ENCODE measurements at regions not wholly inside any gene's neighbourhood (a gene's known extent, or its start where the extent isn't known, plus 50 kb on each side); places are given as distances from the start of the nearest gene placed in this dataset.

DNA sequence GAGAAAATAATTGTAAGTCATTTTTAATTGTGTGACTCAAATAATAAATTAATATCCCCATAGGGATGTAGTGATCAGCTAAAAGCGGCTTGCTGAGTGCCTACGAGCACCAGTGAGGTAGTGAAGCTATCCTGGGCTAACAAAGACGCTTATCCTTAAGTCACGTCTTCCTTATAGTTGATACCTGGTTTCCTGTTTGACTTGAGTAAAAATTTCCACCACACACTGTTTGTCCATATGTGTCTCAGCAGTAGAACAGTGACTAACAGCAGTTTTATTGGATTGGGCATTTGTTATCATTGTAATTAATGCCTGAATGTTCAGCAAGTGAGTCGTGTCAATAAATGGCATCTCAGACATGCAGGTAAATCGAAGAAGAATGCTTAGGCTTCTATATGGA lies 241.1 kb downstream of the GRXCR1 start:
- no peak for TF ChIP-seq ZFX (IDR thresholded peaks at IDR 0.05)
- TF ChIP-seq, protein P1, sequence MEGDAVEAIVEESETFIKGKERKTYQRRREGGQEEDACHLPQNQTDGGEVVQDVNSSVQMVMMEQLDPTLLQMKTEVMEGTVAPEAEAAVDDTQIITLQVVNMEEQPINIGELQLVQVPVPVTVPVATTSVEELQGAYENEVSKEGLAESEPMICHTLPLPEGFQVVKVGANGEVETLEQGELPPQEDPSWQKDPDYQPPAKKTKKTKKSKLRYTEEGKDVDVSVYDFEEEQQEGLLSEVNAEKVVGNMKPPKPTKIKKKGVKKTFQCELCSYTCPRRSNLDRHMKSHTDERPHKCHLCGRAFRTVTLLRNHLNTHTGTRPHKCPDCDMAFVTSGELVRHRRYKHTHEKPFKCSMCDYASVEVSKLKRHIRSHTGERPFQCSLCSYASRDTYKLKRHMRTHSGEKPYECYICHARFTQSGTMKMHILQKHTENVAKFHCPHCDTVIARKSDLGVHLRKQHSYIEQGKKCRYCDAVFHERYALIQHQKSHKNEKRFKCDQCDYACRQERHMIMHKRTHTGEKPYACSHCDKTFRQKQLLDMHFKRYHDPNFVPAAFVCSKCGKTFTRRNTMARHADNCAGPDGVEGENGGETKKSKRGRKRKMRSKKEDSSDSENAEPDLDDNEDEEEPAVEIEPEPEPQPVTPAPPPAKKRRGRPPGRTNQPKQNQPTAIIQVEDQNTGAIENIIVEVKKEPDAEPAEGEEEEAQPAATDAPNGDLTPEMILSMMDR (conservative IDR thresholded peaks at IDR 0.05), result no peak
